ENCODE measurements at regions not wholly inside any gene's neighbourhood (a gene's known extent, or its start where the extent isn't known, plus 50 kb on each side); places are given as distances from the start of the nearest gene placed in this dataset.

DNA sequence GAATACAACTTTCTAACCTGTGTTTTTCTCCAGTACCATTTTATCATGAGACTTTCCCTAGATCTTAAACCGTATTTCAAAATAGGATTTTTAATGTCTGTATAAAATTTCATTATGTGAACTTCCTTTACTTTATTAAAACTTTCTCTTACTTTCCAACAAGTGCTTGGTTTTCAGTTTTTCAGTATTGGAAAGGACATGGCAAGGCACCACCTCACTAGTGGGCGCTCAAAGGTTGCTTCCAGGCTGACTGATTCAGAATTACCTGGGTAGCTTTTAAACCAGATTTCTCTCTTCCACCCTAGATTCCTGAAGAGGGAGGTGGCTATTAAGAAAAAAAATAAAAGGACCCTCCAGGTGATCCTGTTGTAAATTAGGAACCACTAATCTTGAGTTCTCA lies 236.6 kb downstream of the SOX2 start:
- H4K20me1 ChIP-seq (replicated peaks; ENCODE audit: control insufficient read depth, extremely low read depth, insufficient read depth, low read length) = no peaks in the 10 kb centered on the region
- H3K4me2 ChIP-seq (ENCODE audit: insufficient read depth, low read length) = no peak overlapping the region
- no peak overlapping the region for H3K4me3 ChIP-seq (replicated peaks in 1 of 3; ENCODE audit: insufficient read depth in 1 of 3, low read depth in 1 of 3, low read length in 3 of 3)
- H3K9ac ChIP-seq (replicated peaks; ENCODE audit: extremely low read depth, insufficient read depth, low read length) = no peak overlapping the region
- dilution Hi-C loops (cut with MboI; ENCODE audit: extremely low pct_ligation_motif_present, low sequenced_read_pairs) = no loop called here
- no peak overlapping the region for H3K27ac ChIP-seq (ENCODE audit: insufficient read depth, low read depth, low read length)
- no TSS peak for BruUV-seq (replicated peaks)
- H3K79me2 ChIP-seq (ENCODE audit: control insufficient read depth, insufficient read depth, low read length) = no peaks in the 10 kb centered on the region
- POLR2A ChIA-PET = no interaction called here
- CTCF ChIA-PET = no interaction called here
- TF ChIP-seq, protein P1, sequence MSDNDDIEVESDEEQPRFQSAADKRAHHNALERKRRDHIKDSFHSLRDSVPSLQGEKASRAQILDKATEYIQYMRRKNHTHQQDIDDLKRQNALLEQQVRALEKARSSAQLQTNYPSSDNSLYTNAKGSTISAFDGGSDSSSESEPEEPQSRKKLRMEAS (IDR thresholded peaks at IDR 0.05; ENCODE audit: insufficient read depth, insufficient read length) = no peak
- TF ChIP-seq POLR2A (IDR thresholded peaks at IDR 0.05; ENCODE audit: low read depth, low read length) (no peak), EZH2 (IDR thresholded peaks at IDR 0.05; ENCODE audit: borderline replicate concordance, low read depth, low read length, severe bottlenecking) (no peak), POLR2AphosphoS5 (IDR thresholded peaks at IDR 0.05; ENCODE audit: insufficient read depth, low read depth, low read length) (no peak), MYC (IDR thresholded peaks at IDR 0.05; ENCODE audit: low read depth, low read length) (no peak), GATA2 (IDR thresholded peaks at IDR 0.05; ENCODE audit: insufficient read depth, insufficient read length, low read depth, low read length) (no peak), JUN (IDR thresholded peaks at IDR 0.05; ENCODE audit: borderline replicate concordance, insufficient read depth, insufficient read length, low read depth) (no peak), FOS (IDR thresholded peaks at IDR 0.05; ENCODE audit: borderline replicate concordance, insufficient read depth, low read length) (no peak)
- TF ChIP-seq, protein P2, sequence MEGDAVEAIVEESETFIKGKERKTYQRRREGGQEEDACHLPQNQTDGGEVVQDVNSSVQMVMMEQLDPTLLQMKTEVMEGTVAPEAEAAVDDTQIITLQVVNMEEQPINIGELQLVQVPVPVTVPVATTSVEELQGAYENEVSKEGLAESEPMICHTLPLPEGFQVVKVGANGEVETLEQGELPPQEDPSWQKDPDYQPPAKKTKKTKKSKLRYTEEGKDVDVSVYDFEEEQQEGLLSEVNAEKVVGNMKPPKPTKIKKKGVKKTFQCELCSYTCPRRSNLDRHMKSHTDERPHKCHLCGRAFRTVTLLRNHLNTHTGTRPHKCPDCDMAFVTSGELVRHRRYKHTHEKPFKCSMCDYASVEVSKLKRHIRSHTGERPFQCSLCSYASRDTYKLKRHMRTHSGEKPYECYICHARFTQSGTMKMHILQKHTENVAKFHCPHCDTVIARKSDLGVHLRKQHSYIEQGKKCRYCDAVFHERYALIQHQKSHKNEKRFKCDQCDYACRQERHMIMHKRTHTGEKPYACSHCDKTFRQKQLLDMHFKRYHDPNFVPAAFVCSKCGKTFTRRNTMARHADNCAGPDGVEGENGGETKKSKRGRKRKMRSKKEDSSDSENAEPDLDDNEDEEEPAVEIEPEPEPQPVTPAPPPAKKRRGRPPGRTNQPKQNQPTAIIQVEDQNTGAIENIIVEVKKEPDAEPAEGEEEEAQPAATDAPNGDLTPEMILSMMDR (IDR thresholded peaks at IDR 0.05; ENCODE audit: extremely low read depth in 1 of 2, insufficient read depth in 1 of 2, low read depth in 1 of 2, low read length in 2 of 2) = no peak
- no peak for DNase-seq (ENCODE audit: low read depth, low spot score)
- no peaks in the 10 kb centered on the region for H3K9me3 ChIP-seq (replicated peaks; ENCODE audit: control insufficient read depth, insufficient read depth, low read length)
- FAIRE-seq = no peak
- intact Hi-C loops (cut with micrococcal nuclease) = no loop called here
- H3K4me1 ChIP-seq (ENCODE audit: control insufficient read depth, extremely low read depth, insufficient read depth, low read length) = no peaks in the 10 kb centered on the region
- H3K36me3 ChIP-seq (ENCODE audit: control insufficient read depth in 2 of 2, extremely low read depth in 1 of 2, insufficient read depth in 2 of 2, low read length in 2 of 2) = no peaks in the 10 kb centered on the region
- no peaks in the 10 kb centered on the region for H3K9me1 ChIP-seq (replicated peaks; ENCODE audit: control insufficient read depth, extremely low read depth, insufficient read depth, low read length)
- H3K27me3 ChIP-seq (ENCODE audit: control insufficient read depth in 2 of 2, insufficient read depth in 2 of 2, low read length in 2 of 2) = no peaks in the 10 kb centered on the region
- H2AFZ ChIP-seq (ENCODE audit: low read depth, low read length) = no peak overlapping the region
